ENCODE measurements at regions not wholly inside any gene's neighbourhood (a gene's known extent, or its start where the extent isn't known, plus 50 kb on each side); places are given as distances from the start of the nearest gene placed in this dataset.
A peak's percentile ranks its signal among the peaks of the same experiment; 100 is the strongest.
"Not testable (repeated sequence)": the region's sequence is repeated elsewhere in the genome, so short reads cannot be mapped to it uniquely, and the experiment has no call there.

- H3K36me3 ChIP-seq (replicated peaks); H3K4me1 ChIP-seq; H3K27me3 ChIP-seq (ENCODE audit: low read depth); DNase-seq (ENCODE audit: low spot score in 2 of 2); in situ Hi-C loops (cut with MboI; ENCODE audit: low sequenced_read_pairs); H3K4me3 ChIP-seq; H3K9me3 ChIP-seq: not testable (repeated sequence)
These were observed 1122.9 kb downstream of the DNAJB9 start for GRCh38 chr7:109692613-109693012.

- in situ Hi-C loops (cut with MboI; ENCODE audit: low sequenced_read_pairs) = no loop called here
- Histone ChIP-seq H3K27me3 (ENCODE audit: low read depth) (no peaks in the 10 kb centered on the region), H3K9me3 (no peaks in the 10 kb centered on the region), H3K4me3 (no peak overlapping the region), H3K36me3 (replicated peaks) (no peaks in the 10 kb centered on the region), H3K4me1 (no peaks in the 10 kb centered on the region)
- DNase-seq (ENCODE audit: low spot score in 2 of 2) = no peak
These were observed 1124.7 kb downstream of the DNAJB9 start for GRCh38 chr7:109694149-109695071.

GRCh38 chr7:109695419-109695818 is 1125.7 kb downstream of the DNAJB9 start:
- no peaks in the 10 kb centered on the region for H3K4me1 ChIP-seq
- no peaks in the 10 kb centered on the region for H3K27me3 ChIP-seq (ENCODE audit: low read depth)
- H3K36me3 ChIP-seq (replicated peaks) = no peaks in the 10 kb centered on the region
- in situ Hi-C loops (cut with MboI; ENCODE audit: low sequenced_read_pairs) = no loop called here
- no peak for DNase-seq (ENCODE audit: low spot score in 2 of 2)
- no peak overlapping the region for H3K4me3 ChIP-seq
- no peaks in the 10 kb centered on the region for H3K9me3 ChIP-seq

- no peak overlapping the region for H3K4me3 ChIP-seq
- H3K9me3 ChIP-seq = no peaks in the 10 kb centered on the region
- in situ Hi-C loops (cut with MboI; ENCODE audit: low sequenced_read_pairs) = no loop called here
These were observed 1127.0 kb downstream of the DNAJB9 start for GRCh38 chr7:109696723-109697122.

GRCh38 chr7:109699661-109700060 is 1130.0 kb downstream of the DNAJB9 start:
- no peak for DNase-seq (ENCODE audit: low spot score in 2 of 2)
- no peaks in the 10 kb centered on the region for H3K27me3 ChIP-seq (ENCODE audit: low read depth)
- H3K9me3 ChIP-seq = no peaks in the 10 kb centered on the region
- in situ Hi-C loops (cut with MboI; ENCODE audit: low sequenced_read_pairs) = no loop called here
- no peaks in the 10 kb centered on the region for H3K4me1 ChIP-seq
- no peaks in the 10 kb centered on the region for H3K36me3 ChIP-seq (replicated peaks)
- H3K4me3 ChIP-seq = no peak overlapping the region

More at GRCh38 chr7:109696723-109697122, 1127.0 kb downstream of the DNAJB9 start:
- no peaks in the 10 kb centered on the region for H3K4me1 ChIP-seq
- DNase-seq (ENCODE audit: low spot score in 2 of 2) = no peak
- no peaks in the 10 kb centered on the region for H3K27me3 ChIP-seq (ENCODE audit: low read depth)
- H3K36me3 ChIP-seq (replicated peaks) = no peaks in the 10 kb centered on the region

GRCh38 chr7:109713366-109713765 is 1143.7 kb downstream of the DNAJB9 start:
- no peak overlapping the region for H3K4me3 ChIP-seq
- in situ Hi-C loops (cut with MboI; ENCODE audit: low sequenced_read_pairs) = no loop called here
- no peak for DNase-seq (ENCODE audit: low spot score in 2 of 2)
- H3K27me3 ChIP-seq (ENCODE audit: low read depth) = no peaks in the 10 kb centered on the region
- no peaks in the 10 kb centered on the region for H3K36me3 ChIP-seq (replicated peaks)
- H3K9me3 ChIP-seq = no peaks in the 10 kb centered on the region
- H3K4me1 ChIP-seq = no peaks in the 10 kb centered on the region

GRCh38 chr7:109719359-109719758 is 1149.7 kb downstream of the DNAJB9 start:
- in situ Hi-C loops (cut with MboI; ENCODE audit: low sequenced_read_pairs); H3K4me1 ChIP-seq; H3K9me3 ChIP-seq; H3K27me3 ChIP-seq (ENCODE audit: low read depth); H3K4me3 ChIP-seq; H3K36me3 ChIP-seq (replicated peaks): not testable (repeated sequence)
- DNase-seq (ENCODE audit: low spot score in 2 of 2) = peak in 1 of 2 experiments; percentile 24

- no peaks in the 10 kb centered on the region for H3K27me3 ChIP-seq (ENCODE audit: low read depth)
- no peaks in the 10 kb centered on the region for H3K36me3 ChIP-seq (replicated peaks)
- no peaks in the 10 kb centered on the region for H3K9me3 ChIP-seq
- no peak overlapping the region for H3K4me3 ChIP-seq
- no peaks in the 10 kb centered on the region for H3K4me1 ChIP-seq
- no peak for DNase-seq (ENCODE audit: low spot score in 2 of 2)
- in situ Hi-C loops (cut with MboI; ENCODE audit: low sequenced_read_pairs) = no loop called here
These were observed 1164.9 kb downstream of the DNAJB9 start for GRCh38 chr7:109734601-109735000.

GRCh38 chr7:109735881-109736280 is 1166.2 kb downstream of the DNAJB9 start:
- in situ Hi-C loops (cut with MboI; ENCODE audit: low sequenced_read_pairs) = no loop called here
- no peaks in the 10 kb centered on the region for H3K9me3 ChIP-seq
- H3K27me3 ChIP-seq (ENCODE audit: low read depth) = no peaks in the 10 kb centered on the region
- H3K4me3 ChIP-seq = no peak overlapping the region
- DNase-seq (ENCODE audit: low spot score in 2 of 2) = no peak
- H3K36me3 ChIP-seq (replicated peaks) = no peaks in the 10 kb centered on the region
- no peaks in the 10 kb centered on the region for H3K4me1 ChIP-seq

- in situ Hi-C loops (cut with MboI; ENCODE audit: low sequenced_read_pairs) = no loop called here
- H3K27me3 ChIP-seq (ENCODE audit: low read depth) = no peaks in the 10 kb centered on the region
- no peak overlapping the region for H3K4me3 ChIP-seq
- no peaks in the 10 kb centered on the region for H3K4me1 ChIP-seq
- no peak for DNase-seq (ENCODE audit: low spot score in 2 of 2)
- H3K9me3 ChIP-seq = no peaks in the 10 kb centered on the region
- no peaks in the 10 kb centered on the region for H3K36me3 ChIP-seq (replicated peaks)
These were observed 1176.2 kb downstream of the DNAJB9 start for GRCh38 chr7:109745677-109746410.

GRCh38 chr7:109751241-109751640 is 1181.6 kb downstream of the DNAJB9 start:
- Histone ChIP-seq H3K4me3 (no peak overlapping the region), H3K4me1 (no peaks in the 10 kb centered on the region), H3K36me3 (replicated peaks) (no peaks in the 10 kb centered on the region), H3K27me3 (ENCODE audit: low read depth) (no peaks in the 10 kb centered on the region), H3K9me3 (no peaks in the 10 kb centered on the region)
- no peak for DNase-seq (ENCODE audit: low spot score in 2 of 2)
- in situ Hi-C loops (cut with MboI; ENCODE audit: low sequenced_read_pairs) = no loop called here

- in situ Hi-C loops (cut with MboI; ENCODE audit: low sequenced_read_pairs) = no loop called here
- no peaks in the 10 kb centered on the region for H3K9me3 ChIP-seq
- H3K36me3 ChIP-seq (replicated peaks) = no peaks in the 10 kb centered on the region
- H3K4me1 ChIP-seq = no peaks in the 10 kb centered on the region
- H3K27me3 ChIP-seq (ENCODE audit: low read depth) = no peaks in the 10 kb centered on the region
- no peak overlapping the region for H3K4me3 ChIP-seq
- DNase-seq (ENCODE audit: low spot score in 2 of 2) = no peak
These were observed 1182.4 kb downstream of the DNAJB9 start for GRCh38 chr7:109752068-109752467.

- Histone ChIP-seq H3K9me3 (no peaks in the 10 kb centered on the region), H3K4me1 (no peaks in the 10 kb centered on the region), H3K27me3 (ENCODE audit: low read depth) (no peaks in the 10 kb centered on the region), H3K36me3 (replicated peaks) (no peaks in the 10 kb centered on the region), H3K4me3 (no peak overlapping the region)
- DNase-seq (ENCODE audit: low spot score in 2 of 2) = no peak
- in situ Hi-C loops (cut with MboI; ENCODE audit: low sequenced_read_pairs) = no loop called here
These were observed 1188.0 kb downstream of the DNAJB9 start for GRCh38 chr7:109757713-109758112.

GRCh38 chr7:109763611-109764010 is 1193.9 kb downstream of the DNAJB9 start:
- in situ Hi-C loops (cut with MboI; ENCODE audit: low sequenced_read_pairs) = no loop called here
- Histone ChIP-seq H3K27me3 (ENCODE audit: low read depth) (no peaks in the 10 kb centered on the region), H3K36me3 (replicated peaks) (no peaks in the 10 kb centered on the region), H3K4me3 (no peak overlapping the region), H3K9me3 (no peaks in the 10 kb centered on the region), H3K4me1 (no peaks in the 10 kb centered on the region)
- no peak for DNase-seq (ENCODE audit: low spot score in 2 of 2)
